ENCODE measurements at regions not wholly inside any gene's neighbourhood (a gene's known extent, or its start where the extent isn't known, plus 50 kb on each side); places are given as distances from the start of the nearest gene placed in this dataset.
"Not testable (repeated sequence)": the region's sequence is repeated elsewhere in the genome, so short reads cannot be mapped to it uniquely, and the experiment has no call there.

DNA sequence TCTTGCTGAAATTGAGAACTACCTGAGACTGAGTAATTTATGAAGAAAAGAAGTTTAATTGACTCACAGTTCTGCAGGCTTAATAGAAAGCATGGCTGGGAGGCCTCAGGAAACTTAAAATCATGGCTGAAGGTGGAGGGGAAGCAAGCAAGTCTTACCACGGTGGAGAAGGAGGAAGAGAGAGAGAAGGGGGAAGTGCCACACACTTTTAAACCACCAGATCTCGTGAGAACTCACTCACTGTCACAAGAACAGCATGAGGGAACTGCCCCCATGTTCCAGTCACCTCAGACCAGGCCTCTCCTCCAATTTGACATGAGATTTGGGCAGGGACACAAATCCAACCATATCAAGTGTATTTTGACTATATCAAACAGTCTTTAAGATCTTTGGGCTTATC lies 668.3 kb downstream of the SLCO4C1 start:
- TF ChIP-seq TAF1 (IDR thresholded peaks at IDR 0.05; ENCODE audit: low read depth); RAD21 (conservative IDR thresholded peaks at IDR 0.05); EZH2 (IDR thresholded peaks at IDR 0.05; ENCODE audit: borderline replicate concordance, insufficient read depth, low read length, poor library complexity, severe bottlenecking); POLR2AphosphoS5 (IDR thresholded peaks at IDR 0.05); EP300 (conservative IDR thresholded peaks at IDR 0.05; ENCODE audit: poor library complexity, severe bottlenecking): not testable (repeated sequence)
- TF ChIP-seq, protein P1, sequence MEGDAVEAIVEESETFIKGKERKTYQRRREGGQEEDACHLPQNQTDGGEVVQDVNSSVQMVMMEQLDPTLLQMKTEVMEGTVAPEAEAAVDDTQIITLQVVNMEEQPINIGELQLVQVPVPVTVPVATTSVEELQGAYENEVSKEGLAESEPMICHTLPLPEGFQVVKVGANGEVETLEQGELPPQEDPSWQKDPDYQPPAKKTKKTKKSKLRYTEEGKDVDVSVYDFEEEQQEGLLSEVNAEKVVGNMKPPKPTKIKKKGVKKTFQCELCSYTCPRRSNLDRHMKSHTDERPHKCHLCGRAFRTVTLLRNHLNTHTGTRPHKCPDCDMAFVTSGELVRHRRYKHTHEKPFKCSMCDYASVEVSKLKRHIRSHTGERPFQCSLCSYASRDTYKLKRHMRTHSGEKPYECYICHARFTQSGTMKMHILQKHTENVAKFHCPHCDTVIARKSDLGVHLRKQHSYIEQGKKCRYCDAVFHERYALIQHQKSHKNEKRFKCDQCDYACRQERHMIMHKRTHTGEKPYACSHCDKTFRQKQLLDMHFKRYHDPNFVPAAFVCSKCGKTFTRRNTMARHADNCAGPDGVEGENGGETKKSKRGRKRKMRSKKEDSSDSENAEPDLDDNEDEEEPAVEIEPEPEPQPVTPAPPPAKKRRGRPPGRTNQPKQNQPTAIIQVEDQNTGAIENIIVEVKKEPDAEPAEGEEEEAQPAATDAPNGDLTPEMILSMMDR (IDR thresholded peaks at IDR 0.05; ENCODE audit: poor library complexity, severe bottlenecking), result not testable (repeated sequence)
- TF ChIP-seq, protein P2, sequence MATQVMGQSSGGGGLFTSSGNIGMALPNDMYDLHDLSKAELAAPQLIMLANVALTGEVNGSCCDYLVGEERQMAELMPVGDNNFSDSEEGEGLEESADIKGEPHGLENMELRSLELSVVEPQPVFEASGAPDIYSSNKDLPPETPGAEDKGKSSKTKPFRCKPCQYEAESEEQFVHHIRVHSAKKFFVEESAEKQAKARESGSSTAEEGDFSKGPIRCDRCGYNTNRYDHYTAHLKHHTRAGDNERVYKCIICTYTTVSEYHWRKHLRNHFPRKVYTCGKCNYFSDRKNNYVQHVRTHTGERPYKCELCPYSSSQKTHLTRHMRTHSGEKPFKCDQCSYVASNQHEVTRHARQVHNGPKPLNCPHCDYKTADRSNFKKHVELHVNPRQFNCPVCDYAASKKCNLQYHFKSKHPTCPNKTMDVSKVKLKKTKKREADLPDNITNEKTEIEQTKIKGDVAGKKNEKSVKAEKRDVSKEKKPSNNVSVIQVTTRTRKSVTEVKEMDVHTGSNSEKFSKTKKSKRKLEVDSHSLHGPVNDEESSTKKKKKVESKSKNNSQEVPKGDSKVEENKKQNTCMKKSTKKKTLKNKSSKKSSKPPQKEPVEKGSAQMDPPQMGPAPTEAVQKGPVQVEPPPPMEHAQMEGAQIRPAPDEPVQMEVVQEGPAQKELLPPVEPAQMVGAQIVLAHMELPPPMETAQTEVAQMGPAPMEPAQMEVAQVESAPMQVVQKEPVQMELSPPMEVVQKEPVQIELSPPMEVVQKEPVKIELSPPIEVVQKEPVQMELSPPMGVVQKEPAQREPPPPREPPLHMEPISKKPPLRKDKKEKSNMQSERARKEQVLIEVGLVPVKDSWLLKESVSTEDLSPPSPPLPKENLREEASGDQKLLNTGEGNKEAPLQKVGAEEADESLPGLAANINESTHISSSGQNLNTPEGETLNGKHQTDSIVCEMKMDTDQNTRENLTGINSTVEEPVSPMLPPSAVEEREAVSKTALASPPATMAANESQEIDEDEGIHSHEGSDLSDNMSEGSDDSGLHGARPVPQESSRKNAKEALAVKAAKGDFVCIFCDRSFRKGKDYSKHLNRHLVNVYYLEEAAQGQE (IDR thresholded peaks at IDR 0.05; ENCODE audit: borderline replicate concordance), result not testable (repeated sequence)
